Smooth muscle cell of the brain vasculature (primary cell): ENCODE measurements at regions not wholly inside any gene's neighbourhood (a gene's known extent, or its start where the extent isn't known, plus 50 kb on each side); places are given as distances from the start of the nearest gene placed in this dataset.

Experiments
- DNase-seq: peaks from one replicate; pipeline ENCODE4 v3.0.0-alpha.2; 2012; ENCODE audit warnings: low read depth, low spot score

- DNase-seq = no peak
Observed at GRCh38 chr1:80994934-80995333, 805.8 kb upstream of the ADGRL2 start.

GRCh38 chr1:80994038-80994437 is 806.7 kb upstream of the ADGRL2 start:
- DNase-seq = no peak

GRCh38 chr1:80993154-80993980 is 807.4 kb upstream of the ADGRL2 start:
- DNase-seq = no peak

- no peak for DNase-seq
Observed at GRCh38 chr1:80989455-80989854, 811.3 kb upstream of the ADGRL2 start.

GRCh38 chr1:80988926-80989325 is 811.8 kb upstream of the ADGRL2 start:
- no peak for DNase-seq

GRCh38 chr1:80987824-80988223 is 812.9 kb upstream of the ADGRL2 start:
- DNase-seq = no peak

GRCh38 chr1:80987106-80987505 is 813.6 kb upstream of the ADGRL2 start:
- DNase-seq = no peak

- DNase-seq = no peak
Observed at GRCh38 chr1:80982831-80983230, 817.9 kb upstream of the ADGRL2 start.

- no peak for DNase-seq
Observed at GRCh38 chr1:80973101-80973500, 827.6 kb upstream of the ADGRL2 start.

GRCh38 chr1:80966266-80966665 is 834.5 kb upstream of the ADGRL2 start:
- DNase-seq = no peak

GRCh38 chr1:80962564-80962963 is 838.2 kb upstream of the ADGRL2 start:
- DNase-seq = no peak

GRCh38 chr1:80961464-80962190 is 839.1 kb upstream of the ADGRL2 start:
- DNase-seq = no peak

- no peak for DNase-seq
Observed at GRCh38 chr1:80933346-80933745, 867.4 kb upstream of the ADGRL2 start.

GRCh38 chr1:80931178-80931577 is 869.6 kb upstream of the ADGRL2 start:
- no peak for DNase-seq

- no peak for DNase-seq
Observed at GRCh38 chr1:80929868-80930508, 870.7 kb upstream of the ADGRL2 start.

- no peak for DNase-seq
Observed at GRCh38 chr1:80926531-80926930, 874.2 kb upstream of the ADGRL2 start.

GRCh38 chr1:80925130-80925805 is 875.5 kb upstream of the ADGRL2 start:
- DNase-seq = no peak

GRCh38 chr1:80924290-80924689 is 876.4 kb upstream of the ADGRL2 start:
- no peak for DNase-seq

- DNase-seq = no peak
Observed at GRCh38 chr1:80922906-80923305, 877.8 kb upstream of the ADGRL2 start.

GRCh38 chr1:80919426-80919825 is 881.3 kb upstream of the ADGRL2 start:
- DNase-seq = no peak

- no peak for DNase-seq
Observed at GRCh38 chr1:80918380-80918779, 882.4 kb upstream of the ADGRL2 start.

- DNase-seq = no peak
Observed at GRCh38 chr1:80917826-80918225, 882.9 kb upstream of the ADGRL2 start.
